ENCODE measurements at regions not wholly inside any gene's neighbourhood (a gene's known extent, or its start where the extent isn't known, plus 50 kb on each side); places are given as distances from the start of the nearest gene placed in this dataset.

GRCh38 chr1:110781525-110781924, 91.4 kb upstream of the CD53 start:
- TF ChIP-seq POLR2AphosphoS5 (IDR thresholded peaks at IDR 0.05; ENCODE audit: low read depth, low read length) (no peak), POLR2A (IDR thresholded peaks at IDR 0.05; ENCODE audit: low read depth, low read length) (no peak), TAF1 (IDR thresholded peaks at IDR 0.05; ENCODE audit: borderline replicate concordance, low read depth, low read length) (no peak)
